HG02884 (cell line): ENCODE measurements at regions not wholly inside any gene's neighbourhood (a gene's known extent, or its start where the extent isn't known, plus 50 kb on each side); places are given as distances from the start of the nearest gene placed in this dataset.
"Not testable (repeated sequence)": the region's sequence is repeated elsewhere in the genome, so short reads cannot be mapped to it uniquely, and the experiment has no call there.

Experiments
- ATAC-seq: cut with Tn5 transposase; IDR thresholded peaks from one replicate; pipeline ENCODE4 v1.9.1; 2021; ENCODE audit warnings: mild to moderate bottlenecking, moderate library complexity; ENCODE audit not compliant: unreplicated experiment

- no peak for ATAC-seq
Measured at GRCh38 chr11:38924644-38925043, 2326.6 kb upstream of the RAG2 start.

- ATAC-seq: no peak
Measured at GRCh38 chr11:38900211-38900610, 2302.2 kb upstream of the RAG2 start.

GRCh38 chr11:38894201-38894600 lies 2296.2 kb upstream of the RAG2 start:
- ATAC-seq: not testable (repeated sequence)

GRCh38 chr11:38884145-38884865 lies 2286.3 kb upstream of the RAG2 start:
- no peak for ATAC-seq

GRCh38 chr11:38867338-38867737 lies 2269.3 kb upstream of the RAG2 start:
- no peak for ATAC-seq

- no peak for ATAC-seq
Measured at GRCh38 chr11:38865922-38866321, 2267.9 kb upstream of the RAG2 start.

- ATAC-seq: no peak
Measured at GRCh38 chr11:38842991-38843390, 2245.0 kb upstream of the RAG2 start.

GRCh38 chr11:38839071-38839470 lies 2241.0 kb upstream of the RAG2 start:
- ATAC-seq: no peak

GRCh38 chr11:38835966-38836365 lies 2237.9 kb upstream of the RAG2 start:
- ATAC-seq: no peak

GRCh38 chr11:38824573-38824972 lies 2226.5 kb upstream of the RAG2 start:
- no peak for ATAC-seq

GRCh38 chr11:38821786-38822185 lies 2223.8 kb upstream of the RAG2 start:
- not testable (repeated sequence) for ATAC-seq

GRCh38 chr11:38819981-38820380 lies 2221.9 kb upstream of the RAG2 start:
- ATAC-seq: no peak

GRCh38 chr11:38818720-38819119 lies 2220.7 kb upstream of the RAG2 start:
- ATAC-seq: no peak

- ATAC-seq: no peak
Measured at GRCh38 chr11:38814670-38815069, 2216.6 kb upstream of the RAG2 start.

GRCh38 chr11:38809521-38809920 lies 2211.5 kb upstream of the RAG2 start:
- no peak for ATAC-seq

GRCh38 chr11:38796281-38796680 lies 2198.2 kb upstream of the RAG2 start:
- no peak for ATAC-seq

- ATAC-seq: no peak
Measured at GRCh38 chr11:38795027-38795426, 2197.0 kb upstream of the RAG2 start.

GRCh38 chr11:38791346-38791961 lies 2193.4 kb upstream of the RAG2 start:
- peak; percentile 92 for ATAC-seq

- no peak for ATAC-seq
Measured at GRCh38 chr11:38788561-38788960, 2190.5 kb upstream of the RAG2 start.

- no peak for ATAC-seq
Measured at GRCh38 chr11:38784164-38784563, 2186.1 kb upstream of the RAG2 start.

- no peak for ATAC-seq
Measured at GRCh38 chr11:38766796-38767195, 2168.8 kb upstream of the RAG2 start.

- ATAC-seq: no peak
Measured at GRCh38 chr11:38759394-38759793, 2161.4 kb upstream of the RAG2 start.

- ATAC-seq: no peak
Measured at GRCh38 chr11:38756537-38756936, 2158.5 kb upstream of the RAG2 start.
